HG03432 (cell line): ENCODE measurements at regions not wholly inside any gene's neighbourhood (a gene's known extent, or its start where the extent isn't known, plus 50 kb on each side); places are given as distances from the start of the nearest gene placed in this dataset.

Source experiments
- ATAC-seq: cut with Tn5 transposase; IDR thresholded peaks from one replicate; pipeline ENCODE4 v1.9.1; 2021; ENCODE audit warnings: mild to moderate bottlenecking, moderate library complexity; ENCODE audit not compliant: unreplicated experiment

DNA sequence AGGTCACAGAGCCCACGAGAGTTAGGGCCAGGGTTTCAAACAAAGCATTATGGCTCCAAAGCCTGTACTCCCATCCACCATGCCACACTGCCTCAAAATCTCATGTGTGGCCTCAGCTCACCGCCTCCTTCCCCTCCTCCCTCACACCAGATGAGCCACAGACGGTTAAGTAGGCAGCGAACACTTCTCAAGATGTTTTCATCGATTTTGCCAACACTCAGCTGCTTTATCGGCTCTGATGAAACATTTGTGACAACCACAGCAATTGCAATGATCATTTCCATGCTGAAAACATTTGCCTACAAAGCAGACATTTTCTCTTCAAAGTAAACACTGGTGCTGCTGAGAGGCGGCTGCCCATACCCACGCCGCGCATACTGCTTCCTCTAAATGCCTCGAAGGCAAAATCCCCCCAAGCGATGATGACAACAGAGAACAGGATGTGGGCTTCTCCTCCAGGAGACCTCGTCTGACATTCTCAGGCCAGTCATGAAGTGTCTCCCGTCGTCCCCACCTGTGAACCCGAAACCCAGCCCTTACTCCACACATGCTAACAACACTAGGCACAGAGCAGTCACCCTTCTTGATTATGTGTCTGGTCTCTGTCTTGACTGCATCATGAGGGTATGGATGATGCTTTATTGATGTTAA, 599.2 kb downstream of the SOX6 start:
- peak; percentile 71 for ATAC-seq

DNA sequence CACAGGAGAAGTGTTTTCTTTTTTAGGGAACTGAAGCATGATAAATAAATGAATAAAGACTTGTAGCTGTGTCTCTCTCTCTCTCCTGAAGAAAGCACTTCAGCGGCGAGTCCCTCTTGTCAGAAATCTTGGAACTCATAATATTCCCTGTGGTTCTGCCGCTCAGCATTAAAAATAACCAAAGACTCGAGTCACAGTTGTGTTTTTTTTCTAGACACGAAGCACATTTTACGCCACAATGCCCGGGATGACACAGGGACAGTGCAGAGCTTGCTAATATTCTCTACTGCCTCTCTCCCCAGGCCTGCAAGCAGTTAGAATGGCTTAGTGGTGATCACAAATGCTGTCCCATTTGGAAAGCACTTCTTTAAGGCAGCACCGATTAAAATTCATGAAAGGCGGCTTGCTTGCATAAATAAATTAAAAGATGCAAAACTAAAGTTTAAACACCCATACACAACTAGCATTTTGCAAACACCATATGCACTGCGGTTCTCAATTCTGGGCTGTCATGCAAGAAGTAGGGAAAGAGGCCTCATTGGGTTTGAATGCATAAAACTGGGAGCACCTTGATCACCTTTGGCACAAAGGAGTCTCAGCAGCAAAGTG, 597.4 kb downstream of the SOX6 start:
- no peak for ATAC-seq

DNA sequence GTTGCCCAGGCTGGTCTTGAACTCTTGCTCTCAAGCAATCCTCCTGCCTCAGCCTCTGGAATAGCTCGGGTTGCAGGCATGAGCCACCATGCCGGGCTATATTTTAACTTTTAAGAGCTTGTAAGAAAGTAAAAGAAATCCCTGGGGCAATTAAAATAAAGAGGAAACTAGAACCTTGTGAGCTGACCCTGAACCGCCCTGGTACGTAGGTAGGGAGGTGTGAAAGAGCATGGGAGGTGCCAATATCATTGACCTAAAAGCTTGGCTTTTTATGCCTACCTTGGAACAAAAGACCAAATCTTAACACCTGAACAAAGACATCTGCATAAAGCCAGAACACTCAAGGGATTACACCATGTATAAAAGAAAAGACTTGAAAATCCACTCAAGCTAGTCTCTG, 595.1 kb downstream of the SOX6 start:
- ATAC-seq, result no peak

DNA sequence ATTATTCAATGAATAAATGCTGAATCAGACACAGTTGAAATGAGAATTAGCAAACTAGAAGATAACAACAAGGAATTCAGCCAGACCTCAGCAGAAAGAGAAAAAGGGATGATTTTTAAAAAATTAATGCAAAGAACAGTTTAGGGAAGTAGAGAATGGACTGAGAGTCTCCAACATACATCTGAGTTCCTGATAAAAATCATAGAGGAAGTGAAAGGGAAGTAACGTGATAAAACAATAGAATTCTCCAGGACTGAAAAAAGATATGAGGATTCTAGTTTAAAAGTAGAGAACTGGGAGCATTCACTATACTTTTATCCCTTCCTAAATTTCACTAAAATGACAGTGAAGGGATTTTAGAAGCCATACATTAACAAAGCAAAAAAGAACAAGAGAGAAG, 592.0 kb downstream of the SOX6 start:
- ATAC-seq, result no peak

DNA sequence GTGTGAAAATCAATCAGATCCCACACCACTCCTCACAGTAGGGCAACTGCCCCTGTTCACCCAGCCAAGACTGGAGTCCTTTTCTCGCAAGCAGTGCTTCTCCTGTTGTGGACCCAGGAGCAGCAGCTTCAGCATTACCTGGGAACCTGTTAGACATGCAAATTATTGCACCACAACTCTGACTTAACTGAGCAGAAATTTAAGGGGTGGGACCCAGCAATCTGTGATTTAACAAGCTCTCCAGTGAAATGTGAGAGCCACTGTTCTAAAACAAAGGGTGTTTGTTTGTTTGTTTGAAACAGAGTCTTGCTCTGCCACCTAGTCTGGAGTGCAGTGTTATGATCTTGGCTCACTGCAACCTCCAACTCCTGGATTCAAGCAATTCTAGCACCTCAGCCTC, 591.4 kb downstream of the SOX6 start:
- ATAC-seq, result no peak

DNA sequence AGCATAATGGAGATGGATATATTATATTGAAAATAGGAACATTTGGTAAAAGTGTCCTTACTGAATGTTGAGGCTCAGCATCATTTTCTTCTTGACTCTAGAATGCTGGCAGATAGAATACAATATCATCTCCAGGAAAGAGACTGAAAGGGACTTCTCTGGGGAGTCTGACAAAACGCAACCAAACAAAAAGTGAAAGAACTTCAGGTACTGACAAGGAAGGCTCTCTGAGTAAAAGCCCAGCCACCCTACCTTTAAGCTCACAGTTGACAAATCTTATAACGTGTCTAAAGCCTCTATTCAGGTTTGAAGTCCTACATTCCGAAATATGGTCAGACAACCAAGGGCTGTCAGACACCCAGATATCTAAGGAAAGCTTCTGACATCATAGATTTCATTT, 590.8 kb downstream of the SOX6 start:
- peak; percentile 46 for ATAC-seq

DNA sequence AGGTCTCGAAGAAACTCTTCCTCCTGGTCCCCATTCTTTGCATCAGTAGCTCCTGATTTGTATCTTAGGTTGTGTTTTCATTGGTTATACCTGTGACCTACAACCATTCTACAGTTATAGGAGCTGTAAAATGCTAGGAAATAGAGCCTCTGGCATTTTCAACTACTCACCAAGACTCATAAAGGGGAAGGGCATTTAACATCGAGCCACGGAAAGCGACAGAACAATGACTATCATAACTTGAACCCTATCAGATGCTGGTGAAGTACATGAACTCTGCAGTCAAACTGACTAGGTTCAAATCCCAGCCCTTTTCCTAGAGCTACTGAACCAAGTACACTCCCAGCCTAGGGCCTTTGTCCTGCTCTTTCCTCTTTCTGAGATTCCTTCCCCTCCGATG, 588.0 kb downstream of the SOX6 start:
- no peak for ATAC-seq

DNA sequence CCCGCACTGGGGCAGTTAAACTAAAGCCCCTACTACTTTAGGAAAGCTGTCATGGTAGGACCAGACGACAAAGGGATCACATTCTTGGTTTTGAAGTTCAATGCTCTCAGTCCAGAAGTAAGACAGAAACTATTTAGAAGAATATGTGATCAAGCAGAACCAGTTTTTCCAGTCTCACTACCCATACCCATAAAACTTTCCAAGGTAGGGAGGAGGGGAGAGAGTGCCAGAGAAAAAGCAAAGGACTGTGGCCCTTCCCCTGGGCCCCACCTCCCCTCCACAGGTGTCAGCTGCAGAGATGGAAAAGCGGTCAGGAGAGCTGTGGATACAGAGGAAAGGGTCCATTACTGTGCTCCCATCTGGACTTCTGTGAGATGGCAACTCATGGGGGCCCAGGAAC, 587.1 kb downstream of the SOX6 start:
- ATAC-seq, result no peak

DNA sequence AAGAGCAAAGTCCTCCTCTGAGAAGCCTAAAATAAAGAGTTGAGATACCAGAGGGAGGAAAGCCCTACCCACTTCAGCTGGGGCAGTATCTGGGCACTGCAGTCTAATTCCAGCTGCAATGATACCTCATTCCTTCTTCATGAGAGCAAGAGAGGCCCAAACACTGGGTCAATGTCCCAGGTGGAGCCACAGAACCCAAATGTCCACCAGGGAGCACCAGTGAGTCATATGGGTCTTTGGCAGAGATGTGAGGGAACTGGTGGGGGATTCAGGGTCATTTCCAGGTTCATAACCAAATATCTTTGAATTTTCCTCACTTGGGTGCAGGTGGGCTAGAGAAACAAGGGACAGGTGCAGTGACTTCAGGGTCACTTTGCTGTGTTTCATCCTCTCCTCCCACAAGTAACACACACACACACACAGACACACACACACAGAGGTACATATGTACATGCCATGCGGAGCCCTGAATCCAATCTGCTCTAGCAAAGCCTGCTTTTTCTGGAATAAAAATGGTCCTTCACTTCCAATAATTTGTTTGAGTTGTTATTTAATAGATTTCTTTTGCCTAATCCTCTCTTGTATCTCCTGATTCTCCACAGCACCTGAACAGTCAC, 585.4 kb downstream of the SOX6 start:
- peak; percentile 43 for ATAC-seq

DNA sequence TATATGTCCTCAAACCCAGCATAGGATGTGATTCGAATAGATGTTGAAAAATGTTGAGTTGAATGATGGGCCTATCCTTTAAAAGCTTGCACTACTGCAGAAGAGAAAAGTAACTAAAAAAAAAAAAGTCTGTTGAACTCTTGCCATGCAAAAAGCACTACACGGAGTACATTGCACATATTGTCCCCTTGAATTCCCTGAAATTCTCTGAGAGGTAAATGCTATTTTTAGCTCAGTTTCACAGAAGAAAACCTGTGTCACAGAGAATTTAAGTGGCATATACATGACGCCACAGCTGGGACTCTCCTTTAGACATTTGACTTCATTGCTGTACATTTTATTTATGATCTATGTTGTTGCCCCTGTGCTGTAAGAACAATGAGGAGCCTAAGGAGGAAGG, 583.8 kb downstream of the SOX6 start:
- no peak for ATAC-seq

DNA sequence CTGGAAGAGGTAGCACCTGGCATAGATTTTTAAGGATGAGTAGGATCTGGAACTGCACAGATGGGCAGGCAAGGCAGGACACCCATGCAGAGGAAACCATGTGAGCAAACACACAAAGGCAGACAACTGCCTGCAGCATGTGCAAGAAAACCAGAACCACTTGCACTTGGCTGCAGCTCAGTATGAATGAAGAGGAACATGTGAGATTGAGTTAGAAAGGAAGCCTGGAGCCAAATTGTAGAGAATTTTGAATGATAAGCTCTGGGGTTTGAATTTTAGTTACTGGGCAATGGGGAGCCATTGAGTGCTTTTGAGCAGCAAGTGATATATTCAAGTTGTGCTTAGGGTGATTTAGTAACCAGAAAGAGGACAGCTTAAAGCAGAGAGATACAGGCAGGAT, 583.4 kb downstream of the SOX6 start:
- ATAC-seq, result no peak

DNA sequence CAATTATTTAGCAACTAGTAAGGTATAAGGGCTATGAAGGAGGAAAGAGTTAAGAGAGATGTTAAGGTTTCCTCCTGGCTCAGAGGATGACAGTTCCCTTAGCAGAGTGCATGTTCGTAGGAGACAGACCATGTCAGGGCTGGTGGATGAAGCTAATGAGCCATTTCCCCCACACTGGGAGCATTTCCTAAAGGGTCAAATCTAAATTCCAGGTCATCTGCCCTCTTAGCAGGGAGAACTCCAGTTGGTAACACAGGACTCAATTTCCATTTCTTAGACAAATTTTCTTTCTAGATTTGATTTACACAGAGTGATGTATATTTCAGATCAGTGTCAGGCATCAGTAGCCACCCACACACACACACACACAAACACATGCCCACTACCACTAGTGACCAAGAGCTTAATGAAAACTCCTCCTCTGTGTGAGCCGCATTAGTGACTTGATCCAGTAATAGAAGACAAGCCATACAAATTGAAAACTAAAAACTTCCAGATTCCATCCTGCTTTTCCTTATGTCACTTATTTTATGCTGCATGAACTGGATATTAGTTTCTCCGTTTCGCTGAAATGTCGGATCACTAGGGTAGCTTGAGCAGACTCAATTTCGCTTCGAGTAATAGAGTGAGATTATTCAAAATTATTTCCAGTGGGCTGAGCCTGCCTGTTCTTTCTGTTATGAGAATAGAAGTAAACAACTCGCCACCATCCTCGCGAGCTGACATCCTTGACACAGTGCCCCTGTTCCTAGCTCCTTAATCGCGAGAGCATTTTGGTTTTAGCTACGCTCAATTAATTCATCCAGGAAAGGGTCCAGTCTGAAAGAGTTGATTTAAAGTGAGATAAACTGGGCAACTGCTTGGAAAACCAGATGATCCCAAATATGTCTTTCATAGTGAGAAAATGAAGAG, 582.6 kb downstream of the SOX6 start:
- no peak for ATAC-seq

DNA sequence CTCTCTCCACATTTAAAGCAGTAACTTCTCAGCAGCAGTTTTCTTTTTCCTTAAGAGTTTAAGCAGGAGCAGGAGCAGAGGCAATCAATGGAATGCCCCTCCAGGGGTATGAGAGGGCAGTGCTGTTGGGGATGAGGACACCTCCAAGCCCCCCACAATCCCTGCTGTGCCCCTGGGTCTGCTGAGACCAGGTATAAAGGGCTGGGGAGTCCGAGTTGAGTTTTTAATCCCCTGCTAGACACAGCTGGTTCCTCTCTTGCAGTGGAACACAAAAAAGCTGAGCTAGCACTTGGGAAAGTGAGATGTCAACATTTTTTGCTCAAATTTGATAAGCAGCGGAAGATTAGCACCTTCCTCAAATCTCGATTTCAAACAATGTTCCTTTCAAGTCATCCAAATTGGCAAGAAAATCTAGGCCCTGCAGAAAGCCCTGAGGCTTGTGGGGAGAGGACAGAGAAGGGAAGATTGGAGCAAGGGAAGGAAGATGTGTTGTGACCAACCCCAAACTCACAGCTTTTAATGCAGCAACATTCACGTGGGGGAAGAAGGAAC, 581.9 kb downstream of the SOX6 start:
- ATAC-seq, result no peak

DNA sequence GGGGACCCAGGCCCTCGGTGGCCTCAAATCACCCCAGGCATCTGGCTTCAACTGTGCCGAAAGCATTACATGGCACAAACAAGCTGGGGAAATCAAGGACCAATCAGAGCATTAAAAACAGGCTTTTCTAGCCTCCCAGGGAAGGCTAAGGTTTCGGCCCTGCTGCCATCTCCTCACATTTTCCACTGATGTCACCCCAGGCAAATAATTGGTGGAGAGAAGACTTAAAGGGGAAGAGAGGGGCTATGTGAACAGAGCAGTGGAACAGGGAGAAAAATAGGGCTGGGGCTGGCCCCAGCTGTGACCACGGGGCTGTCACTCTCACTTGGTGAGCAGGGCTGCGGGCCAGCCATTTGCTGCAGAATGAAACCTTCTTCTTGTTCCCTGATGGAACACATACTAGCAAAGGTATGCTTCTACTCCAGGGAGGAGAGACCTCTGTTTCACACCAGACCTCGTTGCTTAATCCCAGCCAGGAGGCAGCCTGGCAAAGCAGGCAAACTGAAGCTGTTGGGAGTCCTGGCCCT, 581.3 kb downstream of the SOX6 start:
- ATAC-seq, result no peak

DNA sequence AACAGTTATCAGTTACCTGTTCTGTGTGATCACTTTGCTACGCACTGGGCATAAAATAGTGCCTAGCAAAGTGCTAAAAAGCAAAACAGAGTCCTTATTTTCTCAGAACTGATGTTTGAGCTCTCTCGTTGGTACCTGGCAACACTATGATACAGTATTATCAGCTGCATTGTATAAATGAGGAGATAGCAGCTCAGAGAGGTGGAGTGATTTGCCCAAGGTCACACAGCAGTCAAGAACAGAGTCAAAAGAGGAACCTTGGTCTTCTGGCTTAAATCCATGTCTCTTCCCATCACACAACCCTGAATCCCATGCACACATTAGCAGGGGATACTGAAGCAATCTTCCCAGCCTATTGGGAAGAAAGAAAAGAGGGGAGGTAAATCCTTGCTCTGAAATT, 580.5 kb downstream of the SOX6 start:
- no peak for ATAC-seq

DNA sequence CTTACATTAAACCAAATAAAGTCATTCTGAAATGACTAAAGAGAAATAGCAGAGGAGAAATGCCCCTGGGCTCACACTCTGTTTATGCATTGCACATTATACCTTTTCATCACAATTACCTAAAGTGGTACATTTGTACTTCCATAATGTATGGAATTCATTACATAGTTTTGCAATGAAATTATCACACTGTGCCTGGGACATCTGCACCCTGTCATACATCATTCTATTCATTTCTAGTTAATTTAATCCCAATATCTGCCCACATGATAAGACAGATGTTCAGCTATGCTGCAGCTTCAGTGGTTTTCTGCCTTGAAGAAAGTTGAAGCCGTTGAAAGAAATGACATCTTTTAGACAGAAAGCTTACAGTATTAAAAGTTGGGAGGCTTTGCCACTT, 580.0 kb downstream of the SOX6 start:
- no peak for ATAC-seq

DNA sequence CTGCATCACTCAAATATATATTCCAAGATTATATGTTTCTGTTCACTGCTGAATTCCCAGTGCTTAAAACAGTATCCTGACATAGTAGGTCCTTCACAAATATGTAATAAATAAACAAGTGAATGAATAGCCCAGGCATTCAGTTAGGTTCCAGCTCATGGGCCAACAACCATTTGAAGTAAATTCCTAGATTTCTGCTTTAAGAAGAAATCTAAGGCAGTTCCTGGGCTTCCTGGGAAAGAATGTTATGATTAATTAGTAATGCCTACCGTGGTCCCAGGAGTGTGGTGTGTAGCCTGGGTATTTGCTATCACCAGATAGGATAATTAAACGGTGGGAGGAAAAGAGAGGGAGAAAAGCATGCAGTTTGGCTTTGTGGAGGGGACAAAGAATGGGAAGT, 576.8 kb downstream of the SOX6 start:
- no peak for ATAC-seq

DNA sequence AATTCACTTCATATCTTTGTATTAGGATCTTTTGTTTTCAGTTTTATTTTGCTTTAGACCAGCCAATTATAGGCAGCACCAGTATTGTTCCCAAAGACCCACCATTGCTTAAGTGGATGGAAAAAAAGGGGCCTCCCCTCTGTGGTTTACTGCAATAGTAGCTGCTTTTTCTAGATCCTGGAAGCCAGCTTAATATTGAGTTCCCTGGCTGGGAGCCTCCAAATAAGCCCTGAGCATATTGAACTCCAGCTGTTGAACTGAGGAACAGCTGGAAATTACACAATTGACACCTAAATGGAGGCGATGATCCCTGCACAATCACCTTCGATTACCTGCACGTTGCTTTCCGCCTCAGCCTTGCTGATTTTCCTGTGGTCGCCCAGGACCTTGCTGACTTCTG, 576.0 kb downstream of the SOX6 start:
- no peak for ATAC-seq

DNA sequence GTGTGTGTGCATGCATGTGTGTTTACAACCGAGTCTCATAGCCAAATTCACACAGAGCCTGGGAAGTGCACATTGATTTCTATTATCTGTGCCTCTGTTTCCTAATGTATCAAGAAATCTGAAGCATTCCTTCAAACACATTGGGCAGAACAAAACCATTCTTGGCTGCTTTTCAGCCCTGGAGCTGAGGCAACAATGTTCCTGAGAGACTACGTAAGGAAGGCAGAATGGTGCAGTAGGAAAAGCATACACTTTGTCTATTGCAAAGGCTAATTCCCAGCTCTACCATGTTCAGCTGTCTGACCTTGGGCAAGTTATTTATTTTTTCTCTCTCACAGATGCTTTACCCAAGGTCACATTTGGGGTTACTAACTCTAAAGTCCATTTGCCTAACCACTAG, 575.5 kb downstream of the SOX6 start:
- ATAC-seq, result no peak

DNA sequence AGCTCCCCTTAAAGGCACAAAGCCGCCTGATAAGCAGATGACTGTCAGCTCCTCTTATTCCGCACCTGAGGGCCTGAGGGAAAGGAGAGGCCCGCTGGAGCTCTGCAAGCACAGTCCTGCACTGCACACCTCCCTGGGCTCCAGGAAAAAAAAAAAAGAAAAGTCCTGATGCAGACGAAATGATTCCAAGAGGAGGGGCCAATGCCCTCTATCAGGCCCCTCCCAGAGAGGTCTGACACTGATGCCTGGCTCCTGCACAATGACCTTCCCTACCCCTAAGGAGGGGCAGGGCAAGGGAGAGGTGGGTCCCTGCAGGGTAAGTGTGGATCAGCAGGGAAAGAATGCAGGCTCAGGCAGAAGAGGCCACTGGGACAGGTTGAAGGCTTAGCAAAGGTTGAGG, 572.7 kb downstream of the SOX6 start:
- no peak for ATAC-seq
